HG03460 (cell line): ENCODE measurements at regions not wholly inside any gene's neighbourhood (a gene's known extent, or its start where the extent isn't known, plus 50 kb on each side); places are given as distances from the start of the nearest gene placed in this dataset.

Source experiments
- ATAC-seq: cut with Tn5 transposase; IDR thresholded peaks from one replicate; pipeline ENCODE4 v1.9.1; 2021; ENCODE audit not compliant: unreplicated experiment

DNA sequence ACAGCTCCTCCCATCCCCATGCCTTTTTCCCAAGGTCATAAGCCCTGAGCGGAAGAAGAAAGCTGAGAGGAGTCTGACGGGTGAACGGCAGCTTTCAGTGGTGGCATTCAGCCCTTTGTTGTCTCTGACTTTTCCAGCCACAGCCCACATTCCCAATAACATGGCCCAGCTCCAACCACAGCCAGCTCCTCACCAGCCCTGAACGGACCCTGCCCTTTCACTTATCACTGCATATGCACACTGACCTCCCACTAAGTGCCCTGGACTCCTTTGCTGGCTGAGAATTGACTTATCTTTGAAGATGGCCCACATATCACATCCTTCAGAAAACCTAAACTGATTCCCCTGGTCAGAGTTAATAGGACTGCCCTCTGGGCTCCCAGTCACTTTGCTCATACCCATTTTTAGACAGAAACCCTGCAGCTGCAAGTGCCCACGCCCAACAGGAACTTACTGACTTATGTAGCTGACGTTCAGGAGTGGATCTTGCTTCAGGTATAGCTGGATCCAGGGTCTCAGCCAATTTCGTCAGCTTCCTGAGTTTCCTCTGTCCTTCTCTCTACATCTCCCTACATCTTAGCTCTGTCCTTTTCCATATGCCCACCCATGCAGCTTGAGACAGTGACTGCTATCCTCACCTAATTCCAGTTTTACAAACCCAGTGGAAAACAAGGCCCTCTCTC lies 348.5 kb upstream of the PROK2 start:
- no peak for ATAC-seq

DNA sequence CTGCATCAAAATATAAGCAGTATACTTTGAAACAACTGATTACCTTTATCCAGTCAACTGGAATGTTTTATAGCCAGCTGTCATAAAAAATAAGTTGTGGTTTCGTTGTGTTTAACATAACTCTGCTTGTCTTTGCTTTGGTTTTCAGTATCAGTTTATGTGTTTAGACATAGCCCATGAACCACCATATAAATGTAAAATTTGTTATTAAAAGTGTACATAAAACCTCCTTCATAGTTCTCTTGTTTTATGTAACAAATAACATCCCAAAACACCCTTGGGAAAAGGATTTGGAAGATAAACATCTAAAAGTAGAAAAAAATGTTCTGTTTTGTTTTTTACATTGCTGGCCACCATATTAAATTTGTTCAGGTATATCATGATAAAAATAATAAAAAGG lies 347.0 kb upstream of the PROK2 start:
- no peak for ATAC-seq

DNA sequence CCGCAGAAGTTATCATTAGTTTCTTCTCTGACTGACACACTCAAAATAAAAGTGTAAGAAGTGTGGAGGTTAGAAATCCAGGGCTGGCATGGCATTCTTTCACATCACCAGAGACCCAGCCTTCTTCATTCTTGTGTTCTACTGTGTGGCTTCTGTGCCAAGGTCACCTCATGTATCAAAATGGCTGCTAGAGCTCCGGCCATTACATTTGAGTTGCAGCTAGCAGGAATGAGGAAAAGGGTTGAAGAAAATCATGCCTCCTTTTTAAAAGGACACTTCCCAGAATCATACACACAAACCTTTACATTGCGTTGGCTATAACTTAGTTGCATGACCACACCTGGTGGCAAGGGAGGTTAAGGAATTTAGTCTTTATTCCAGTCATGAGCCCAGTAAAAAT lies 345.6 kb upstream of the PROK2 start:
- no peak for ATAC-seq

DNA sequence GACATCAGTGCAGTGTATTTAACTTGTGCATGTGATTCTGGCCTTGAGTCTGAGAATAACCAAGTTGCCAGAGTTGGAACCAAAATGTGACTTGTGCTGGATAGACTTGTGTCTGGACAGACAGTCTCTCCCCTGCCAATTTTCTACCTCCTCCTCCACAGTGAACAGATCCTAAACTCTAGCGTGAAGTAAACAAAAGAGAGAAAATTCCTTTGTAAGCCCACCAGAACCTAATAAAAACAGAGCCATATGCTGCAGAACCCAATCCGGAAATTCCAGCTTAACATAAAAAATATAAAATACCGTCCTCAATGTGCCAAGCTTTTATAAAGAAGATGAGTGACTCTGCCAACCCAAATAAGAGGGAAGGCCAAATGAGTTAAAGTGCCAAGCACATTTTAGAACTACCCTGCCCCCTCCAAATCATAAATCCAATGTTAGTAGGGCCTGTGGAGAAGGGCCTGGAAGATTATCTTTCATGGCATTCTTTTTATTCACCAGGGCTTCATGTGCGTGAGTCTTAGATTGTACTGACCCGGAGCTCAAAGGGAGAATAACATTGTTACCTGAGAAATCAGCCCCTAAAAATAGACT lies 344.6 kb upstream of the PROK2 start:
- no peak for ATAC-seq

DNA sequence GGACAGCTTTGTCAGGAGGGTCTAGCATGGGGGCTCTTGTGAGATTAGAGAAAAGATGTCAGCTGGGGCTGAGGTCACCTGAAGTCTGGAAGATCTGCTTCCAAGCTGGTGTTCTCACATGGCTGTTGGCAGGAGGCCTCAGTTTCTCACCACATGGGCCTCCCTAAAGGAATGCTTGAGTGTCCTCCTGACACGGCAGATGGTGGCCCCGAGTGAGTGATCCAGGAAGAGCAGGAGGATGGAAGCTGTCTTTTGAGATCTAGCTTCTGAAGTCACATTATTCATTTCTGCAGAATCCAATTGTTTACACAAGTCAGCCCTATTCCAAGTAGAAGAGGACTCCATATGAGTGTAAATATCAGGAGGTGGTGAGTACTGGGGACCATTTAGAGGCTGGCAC lies 344.0 kb upstream of the PROK2 start:
- no peak for ATAC-seq

DNA sequence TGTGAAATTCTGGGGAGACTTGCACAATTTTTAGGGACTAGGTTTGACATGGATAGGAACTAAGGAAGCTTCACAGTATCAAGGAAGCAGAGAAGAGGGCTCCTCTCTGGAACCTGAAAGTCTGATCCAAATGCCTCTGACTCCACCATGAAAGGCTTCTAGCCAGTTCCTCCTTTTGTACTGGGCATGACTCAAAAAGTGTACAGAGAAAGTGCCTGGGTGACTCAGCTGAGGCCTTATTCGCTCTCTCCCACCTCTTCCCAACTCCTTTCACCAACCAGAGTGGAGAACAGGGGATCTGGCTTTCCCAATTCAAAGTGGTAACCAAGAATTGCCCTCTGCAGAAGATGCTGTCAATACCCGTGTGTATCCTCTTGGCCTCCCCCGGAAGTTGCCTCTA lies 342.9 kb upstream of the PROK2 start:
- no peak for ATAC-seq

DNA sequence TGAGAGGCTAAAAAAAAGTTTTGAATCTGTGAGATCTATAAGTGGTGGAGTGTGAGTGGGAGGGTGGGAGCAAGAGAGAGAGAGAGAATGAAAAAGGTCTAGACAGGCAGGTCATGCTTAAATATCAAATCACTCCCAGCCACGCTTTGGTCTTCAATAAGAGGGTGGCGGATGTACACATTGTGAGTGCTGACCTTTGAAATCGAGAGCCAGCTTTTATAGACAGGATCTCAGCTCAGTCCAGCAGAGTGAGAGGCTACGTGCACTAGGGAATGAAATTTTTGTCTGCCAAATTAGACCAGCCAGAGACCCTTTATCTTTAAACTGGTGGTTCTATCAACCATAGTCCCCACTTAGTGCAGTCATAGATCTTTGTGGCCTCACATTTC lies 342.3 kb upstream of the PROK2 start:
- no peak for ATAC-seq

DNA sequence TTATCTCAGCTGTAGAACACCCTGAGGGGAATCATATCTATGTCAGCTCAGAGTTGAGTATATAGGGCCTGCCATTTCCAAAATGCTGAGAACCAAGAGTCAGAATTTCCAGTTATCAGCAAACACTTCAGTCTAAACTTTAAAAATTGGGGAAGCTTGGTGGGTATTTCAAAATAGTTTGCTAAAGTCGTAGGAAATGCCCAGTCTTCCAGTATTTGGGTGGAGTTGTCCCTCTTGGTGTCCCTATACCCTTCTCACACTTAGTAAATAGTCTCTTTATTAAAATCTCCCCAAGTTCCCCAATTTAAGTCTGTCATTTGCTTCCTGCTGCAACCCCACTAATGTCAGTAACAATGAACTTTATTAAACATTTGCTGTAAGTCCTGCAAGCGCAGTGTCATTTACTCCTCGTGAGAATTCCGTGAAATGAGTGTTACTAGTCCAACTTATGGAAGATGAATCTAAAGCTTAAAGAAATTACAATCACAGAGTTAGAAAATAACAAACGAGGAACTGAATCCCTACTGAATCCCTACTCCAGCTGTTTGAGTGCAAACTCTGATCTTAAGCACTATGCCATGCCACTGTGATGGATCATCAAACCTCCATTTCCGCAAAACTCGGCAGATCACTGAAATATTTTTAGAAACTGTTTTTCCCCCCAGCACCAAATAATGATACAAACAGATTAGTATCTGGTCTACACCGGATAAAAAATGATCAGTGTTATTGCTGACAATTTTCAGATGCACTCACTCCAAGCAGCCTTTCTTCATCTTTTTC lies 341.7 kb upstream of the PROK2 start:
- ATAC-seq, result no peak

DNA sequence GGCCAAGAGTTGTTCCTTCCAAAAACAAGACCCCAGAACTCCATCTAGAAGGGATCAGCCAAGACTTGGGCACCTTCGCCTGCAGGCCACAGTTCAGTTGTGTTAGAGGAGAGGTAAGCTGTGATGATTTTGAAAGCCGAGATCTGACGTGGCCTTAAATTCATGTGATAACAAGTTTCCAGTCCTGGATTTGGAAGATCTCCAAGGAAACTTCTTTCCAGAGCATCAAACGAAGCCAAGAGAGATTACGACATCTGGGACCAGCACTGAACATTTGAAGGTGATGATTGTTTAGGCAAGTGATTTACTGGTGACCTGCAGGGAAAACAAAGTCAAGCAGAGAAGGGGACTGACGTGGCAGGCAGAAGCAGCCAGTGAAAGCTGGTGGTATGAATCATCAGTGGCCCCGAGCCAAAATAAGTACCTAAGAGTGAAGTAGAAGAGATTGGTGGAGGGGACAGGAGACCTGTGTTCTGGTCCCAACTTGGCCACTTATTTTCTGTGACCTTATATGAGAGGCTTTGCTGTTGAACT lies 339.0 kb upstream of the PROK2 start:
- peak; percentile 55 for ATAC-seq

DNA sequence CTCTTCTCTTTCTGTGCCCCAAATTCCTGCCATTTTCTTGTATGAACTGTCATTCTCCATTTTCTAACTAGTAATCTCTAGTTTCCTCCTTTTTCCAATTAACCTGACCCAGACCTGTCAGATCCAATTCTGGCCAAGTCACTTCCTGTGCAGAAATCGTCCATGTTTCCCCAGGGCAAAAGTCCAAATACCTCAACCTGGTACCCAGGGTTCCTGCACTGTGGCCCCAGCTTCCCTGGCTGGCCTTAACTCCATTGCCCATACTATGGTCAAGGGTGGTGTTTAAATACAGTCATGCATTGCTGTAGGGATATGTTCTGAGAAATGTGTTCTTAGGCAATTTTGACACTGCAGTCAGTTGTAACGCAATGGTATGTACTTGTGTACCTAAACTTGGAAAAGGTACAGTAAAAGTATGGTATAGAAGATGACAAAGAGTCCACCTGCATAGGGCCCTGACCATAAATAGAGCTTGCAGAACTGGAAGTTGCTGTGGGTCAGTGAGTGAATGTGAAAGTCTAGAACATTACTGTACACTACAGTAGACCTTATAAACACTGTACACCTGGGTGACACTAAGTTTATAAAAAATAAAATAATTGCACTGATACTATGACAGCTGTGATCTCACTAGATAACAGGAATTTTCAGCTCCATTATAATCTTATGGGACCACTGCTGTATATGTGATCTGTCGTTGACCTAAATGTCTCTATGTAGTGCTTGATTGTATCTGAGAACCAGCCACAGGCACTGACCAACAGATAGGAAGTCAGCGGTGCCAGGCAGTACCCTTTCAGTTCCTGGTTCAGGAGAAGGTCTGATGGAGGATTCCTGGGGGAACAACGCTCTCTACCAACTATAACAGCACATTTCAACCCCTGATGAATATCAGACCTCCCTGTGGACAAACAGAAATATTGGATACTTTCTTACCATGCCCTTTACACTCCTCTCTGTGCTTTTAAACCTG lies 336.1 kb upstream of the PROK2 start:
- peak; percentile 69 for ATAC-seq

DNA sequence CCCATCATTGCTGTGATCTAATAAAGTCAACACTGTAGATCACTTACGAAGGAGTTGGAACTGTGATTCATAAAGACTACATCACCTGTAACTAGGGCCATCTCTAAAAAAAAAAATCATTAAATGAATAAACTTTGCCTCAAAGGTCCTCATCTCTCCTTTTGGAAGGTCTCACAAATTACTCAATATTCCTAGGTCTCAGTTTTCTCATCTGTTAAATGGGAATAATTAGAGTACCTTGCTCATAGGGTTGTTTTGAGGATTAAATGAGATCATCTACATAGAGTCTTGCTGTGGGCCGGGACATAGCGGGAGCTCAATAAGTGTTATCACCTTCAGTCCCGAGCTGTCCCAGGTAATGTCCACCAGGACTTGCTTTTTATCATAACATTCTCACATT lies 335.1 kb upstream of the PROK2 start:
- no peak for ATAC-seq

DNA sequence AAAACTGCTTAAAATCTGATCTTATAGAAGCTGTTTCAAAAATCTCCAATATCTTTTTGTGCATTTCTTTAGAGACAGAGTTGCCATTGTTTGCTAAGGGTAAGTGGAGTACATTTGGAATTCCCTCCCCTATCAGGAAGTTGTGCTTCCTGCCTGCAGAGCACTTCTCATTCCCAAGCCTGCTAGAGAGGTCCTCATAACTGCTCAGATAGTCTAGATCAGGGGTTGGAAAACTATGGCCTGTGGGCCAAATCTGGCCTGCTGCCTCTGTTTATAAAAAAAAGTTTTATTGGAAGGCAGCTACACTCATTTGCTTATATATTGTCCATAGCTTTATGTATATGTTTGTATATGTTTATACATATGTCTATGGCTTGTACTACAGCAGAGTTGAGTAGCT lies 333.7 kb upstream of the PROK2 start:
- ATAC-seq, result no peak

DNA sequence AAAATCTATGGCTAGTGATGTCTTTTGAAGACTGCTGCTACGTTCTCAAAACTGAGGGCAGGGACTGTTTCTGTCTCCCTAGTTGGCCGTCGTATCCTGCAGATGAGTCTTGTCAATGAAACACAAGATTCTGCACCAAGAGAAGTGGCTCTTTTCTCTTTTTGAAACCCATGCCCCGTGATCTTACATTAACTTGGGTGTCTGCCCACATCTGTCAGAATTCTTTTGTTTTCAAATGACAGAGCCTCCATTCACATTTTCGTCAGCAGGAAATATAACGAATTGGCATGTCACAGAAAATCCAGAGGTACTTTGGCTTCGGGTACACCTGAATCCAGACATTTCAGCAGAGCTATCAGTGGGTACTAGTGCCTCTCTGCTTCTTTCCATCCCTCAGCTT lies 331.3 kb upstream of the PROK2 start:
- no peak for ATAC-seq

DNA sequence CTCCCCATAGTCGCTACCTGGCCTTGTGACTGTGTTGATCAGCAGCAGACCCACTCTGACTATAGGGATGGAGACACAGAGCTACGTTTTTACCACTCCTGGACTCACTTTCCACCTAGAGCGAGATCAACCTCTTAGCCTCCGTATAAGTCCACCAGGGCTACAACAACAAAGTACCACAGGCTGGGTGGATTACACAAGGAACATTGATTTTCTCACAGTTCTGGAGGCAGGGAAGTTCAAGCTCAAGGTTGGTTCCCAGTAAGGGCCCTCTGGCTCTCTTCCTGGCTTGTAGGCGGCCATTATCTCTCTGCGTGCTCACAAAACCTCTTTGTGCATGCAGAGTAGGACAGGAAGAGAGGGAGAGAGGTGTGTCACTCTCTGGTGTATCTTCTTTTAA lies 330.4 kb upstream of the PROK2 start:
- ATAC-seq, result no peak

DNA sequence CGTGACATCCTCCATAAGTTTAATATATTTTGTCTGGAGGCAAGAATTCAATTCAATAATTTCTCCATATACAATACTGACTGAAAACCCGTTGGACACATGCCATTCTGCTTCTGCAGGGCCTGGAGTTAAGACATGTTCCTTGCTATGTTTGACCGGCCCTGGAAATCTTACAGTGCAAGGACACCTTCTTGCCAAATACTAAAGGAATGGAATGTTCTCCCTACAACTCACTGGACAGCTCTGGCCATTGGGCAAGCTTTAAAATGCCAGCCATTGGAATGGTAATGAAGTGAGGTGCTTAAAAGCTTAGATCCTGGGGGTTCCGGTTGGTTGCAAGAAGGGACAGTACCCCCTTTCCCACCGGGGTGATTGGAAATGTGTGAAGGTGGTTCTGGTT lies 329.8 kb upstream of the PROK2 start:
- ATAC-seq, result no peak

DNA sequence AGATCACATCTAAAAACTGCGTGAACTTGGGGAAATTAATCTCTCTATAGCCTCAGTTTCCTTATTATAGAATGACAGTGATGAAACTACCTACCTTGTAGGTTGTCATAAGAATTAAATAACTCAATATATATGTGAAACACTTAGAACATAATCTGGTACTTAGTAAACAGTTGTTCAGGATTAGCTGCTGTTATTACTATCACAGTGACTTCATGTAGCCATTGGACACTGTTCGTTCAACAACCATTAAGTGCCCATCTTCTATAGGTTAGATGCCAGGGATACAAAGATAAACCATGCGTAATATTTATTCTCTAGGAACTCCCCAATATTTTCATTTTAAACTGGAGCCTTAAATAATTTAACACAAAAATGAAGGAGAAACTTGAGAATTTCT lies 329.0 kb upstream of the PROK2 start:
- no peak for ATAC-seq

DNA sequence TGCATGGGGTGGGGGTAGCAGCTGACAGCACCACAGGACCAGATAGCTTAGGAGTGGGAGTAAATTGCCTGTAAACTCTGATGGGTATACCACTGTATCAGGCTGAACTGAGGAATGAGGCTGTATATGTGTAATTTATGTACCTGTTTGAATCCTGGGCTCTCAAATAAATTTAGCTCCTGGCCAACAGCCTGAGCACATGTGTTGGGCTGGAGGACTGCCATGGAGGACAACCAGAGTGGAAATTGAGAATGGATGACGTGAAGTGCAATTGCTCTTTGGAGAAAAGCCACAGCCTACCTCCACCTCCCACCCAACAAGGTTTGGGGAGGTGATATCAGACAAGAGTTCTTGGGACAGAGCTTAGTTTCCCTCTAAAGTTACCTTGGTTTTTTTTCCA lies 328.6 kb upstream of the PROK2 start:
- no peak for ATAC-seq

DNA sequence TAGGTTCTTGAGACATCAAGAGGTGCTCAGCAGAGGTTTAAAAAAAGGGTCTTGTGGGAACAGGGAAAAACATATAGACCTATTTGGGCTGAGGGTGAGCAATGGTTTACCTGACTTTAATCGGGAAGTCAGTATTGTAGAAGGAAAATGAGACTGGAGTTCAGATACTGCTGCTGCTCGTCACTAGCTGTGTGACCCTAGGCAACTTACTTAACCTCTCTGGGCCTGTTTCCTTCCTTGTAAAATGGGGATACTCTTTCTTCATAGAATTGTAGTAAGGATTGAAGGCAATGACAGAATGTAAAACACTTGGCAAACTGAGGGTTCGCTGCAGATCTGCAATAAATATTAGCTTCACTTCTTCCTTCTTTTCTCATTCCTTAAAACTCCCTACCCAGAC lies 327.5 kb upstream of the PROK2 start:
- no peak for ATAC-seq

DNA sequence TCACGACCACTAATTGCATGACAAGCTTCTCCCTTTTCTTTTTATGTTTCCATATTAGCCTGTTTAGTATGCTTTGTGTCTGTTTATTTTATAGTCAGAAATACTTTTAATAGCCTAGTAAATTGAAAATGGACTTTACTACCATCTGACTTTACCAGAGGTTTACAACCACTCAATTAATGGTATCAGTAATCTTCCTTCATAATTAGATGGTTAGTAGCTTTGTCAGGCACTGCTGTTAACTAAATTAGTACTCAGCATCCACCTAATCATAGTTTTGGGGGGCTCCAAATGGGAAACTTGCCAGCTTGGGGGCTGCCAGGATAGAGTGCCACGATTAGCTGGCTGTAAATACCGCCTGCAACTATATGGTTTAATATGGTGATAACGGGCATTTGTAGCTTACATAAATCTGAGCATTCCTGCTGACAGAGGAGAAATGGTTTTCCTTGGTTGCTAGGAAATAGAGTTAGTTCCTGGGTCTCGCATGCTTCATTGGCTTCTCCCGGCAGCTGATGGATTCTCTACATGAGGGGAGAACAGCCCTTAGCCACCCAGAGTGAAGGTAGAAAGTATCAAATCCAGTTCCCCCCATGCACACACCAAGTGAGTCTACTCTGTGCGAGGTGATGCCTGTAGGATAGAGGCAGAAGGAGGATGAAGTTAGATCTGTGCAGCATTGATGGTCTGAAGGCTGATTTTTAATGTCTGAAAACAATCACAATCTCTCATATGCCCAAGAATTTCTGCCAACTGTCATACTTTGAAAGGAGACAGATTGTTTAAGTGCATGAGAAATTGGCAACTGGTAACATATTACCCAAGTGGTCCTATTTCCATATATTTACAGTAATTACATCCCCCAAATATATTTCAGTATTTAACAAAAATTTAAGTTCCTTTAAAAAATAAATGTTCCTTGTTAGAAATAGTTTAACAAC lies 326.6 kb upstream of the PROK2 start:
- ATAC-seq, result no peak
